ENCODE measurements at regions not wholly inside any gene's neighbourhood (a gene's known extent, or its start where the extent isn't known, plus 50 kb on each side); places are given as distances from the start of the nearest gene placed in this dataset.
"Not testable (repeated sequence)": the region's sequence is repeated elsewhere in the genome, so short reads cannot be mapped to it uniquely, and the experiment has no call there.

GRCh38 chr14:87286191-87286590 is 706.8 kb downstream of the GALC start:
- no peak for DNase-seq

- DNase-seq, result no peak
Measured at GRCh38 chr14:87285506-87285905, 707.5 kb downstream of the GALC start.

- DNase-seq, result no peak
Measured at GRCh38 chr14:87283547-87283946, 709.4 kb downstream of the GALC start.

- DNase-seq, result no peak
Measured at GRCh38 chr14:87282266-87282665, 710.7 kb downstream of the GALC start.

GRCh38 chr14:87278415-87278814 is 714.6 kb downstream of the GALC start:
- no peak for DNase-seq

GRCh38 chr14:87271331-87271730 is 721.7 kb downstream of the GALC start:
- DNase-seq, result no peak

- no peak for DNase-seq
Measured at GRCh38 chr14:87268997-87269396, 724.0 kb downstream of the GALC start.

GRCh38 chr14:87264796-87265195 is 728.2 kb downstream of the GALC start:
- no peak for DNase-seq

- DNase-seq, result no peak
Measured at GRCh38 chr14:87264272-87264785, 728.7 kb downstream of the GALC start.

GRCh38 chr14:87261621-87262020 is 731.4 kb downstream of the GALC start:
- DNase-seq, result no peak

- DNase-seq, result no peak
Measured at GRCh38 chr14:87260460-87260859, 732.5 kb downstream of the GALC start.

GRCh38 chr14:87257421-87257820 is 735.6 kb downstream of the GALC start:
- DNase-seq, result no peak

GRCh38 chr14:87255058-87255457 is 737.9 kb downstream of the GALC start:
- DNase-seq, result no peak

- no peak for DNase-seq
Measured at GRCh38 chr14:87254331-87254874, 738.6 kb downstream of the GALC start.

- not testable (repeated sequence) for DNase-seq
Measured at GRCh38 chr14:87253791-87254190, 739.2 kb downstream of the GALC start.

- no peak for DNase-seq
Measured at GRCh38 chr14:87252103-87252502, 740.9 kb downstream of the GALC start.

GRCh38 chr14:87251011-87251410 is 742.0 kb downstream of the GALC start:
- no peak for DNase-seq

- DNase-seq, result no peak
Measured at GRCh38 chr14:87241018-87241768, 751.8 kb downstream of the GALC start.

- not testable (repeated sequence) for DNase-seq
Measured at GRCh38 chr14:87240319-87240718, 752.7 kb downstream of the GALC start.

GRCh38 chr14:87233806-87234384 is 759.1 kb downstream of the GALC start:
- DNase-seq, result no peak

- no peak for DNase-seq
Measured at GRCh38 chr14:87233266-87233665, 759.7 kb downstream of the GALC start.

GRCh38 chr14:87231336-87232026 is 761.5 kb downstream of the GALC start:
- DNase-seq, result no peak

GRCh38 chr14:87230726-87231125 is 762.3 kb downstream of the GALC start:
- DNase-seq, result no peak

GRCh38 chr14:87229131-87229530 is 763.9 kb downstream of the GALC start:
- DNase-seq, result no peak

Measured in hematopoietic multipotent progenitor cell treated with erythropoietin and hydrocortisone succinate and interleukin-3 and kit ligand, for 8 days (in vitro differentiated cells).